ENCODE measurements at regions not wholly inside any gene's neighbourhood (a gene's known extent, or its start where the extent isn't known, plus 50 kb on each side); places are given as distances from the start of the nearest gene placed in this dataset.

DNA sequence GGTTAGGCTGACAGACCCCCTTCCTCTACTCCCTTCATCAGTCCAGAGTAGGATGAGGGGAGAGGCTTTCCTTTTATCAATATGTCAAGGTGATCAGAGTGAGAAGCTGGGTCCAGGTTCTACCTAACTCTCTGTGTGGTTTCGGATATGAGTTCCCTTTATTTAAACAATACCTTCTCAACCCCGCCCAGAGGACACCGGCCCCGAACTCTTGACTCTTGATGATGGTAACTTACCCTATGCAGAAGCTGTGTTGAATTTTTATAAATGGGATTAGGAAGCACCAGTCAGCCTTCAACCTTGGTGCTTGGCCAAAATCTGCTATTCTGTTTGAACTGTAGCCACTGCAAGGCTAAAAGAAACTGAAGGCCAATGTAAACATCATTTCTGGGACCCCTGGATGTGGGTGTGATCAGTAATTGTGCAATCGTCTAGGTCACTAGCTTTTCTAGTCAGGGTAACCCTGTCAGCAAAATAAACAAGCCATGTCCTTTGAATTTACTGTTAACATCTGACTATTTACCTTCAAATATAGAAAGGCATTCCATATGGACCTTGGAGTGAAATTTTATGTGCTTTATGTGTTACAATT lies 398.3 kb downstream of the SEC16B start:
- intact Hi-C loops (cut with DNase I), result no loop called here
- TF ChIP-seq, protein P1, sequence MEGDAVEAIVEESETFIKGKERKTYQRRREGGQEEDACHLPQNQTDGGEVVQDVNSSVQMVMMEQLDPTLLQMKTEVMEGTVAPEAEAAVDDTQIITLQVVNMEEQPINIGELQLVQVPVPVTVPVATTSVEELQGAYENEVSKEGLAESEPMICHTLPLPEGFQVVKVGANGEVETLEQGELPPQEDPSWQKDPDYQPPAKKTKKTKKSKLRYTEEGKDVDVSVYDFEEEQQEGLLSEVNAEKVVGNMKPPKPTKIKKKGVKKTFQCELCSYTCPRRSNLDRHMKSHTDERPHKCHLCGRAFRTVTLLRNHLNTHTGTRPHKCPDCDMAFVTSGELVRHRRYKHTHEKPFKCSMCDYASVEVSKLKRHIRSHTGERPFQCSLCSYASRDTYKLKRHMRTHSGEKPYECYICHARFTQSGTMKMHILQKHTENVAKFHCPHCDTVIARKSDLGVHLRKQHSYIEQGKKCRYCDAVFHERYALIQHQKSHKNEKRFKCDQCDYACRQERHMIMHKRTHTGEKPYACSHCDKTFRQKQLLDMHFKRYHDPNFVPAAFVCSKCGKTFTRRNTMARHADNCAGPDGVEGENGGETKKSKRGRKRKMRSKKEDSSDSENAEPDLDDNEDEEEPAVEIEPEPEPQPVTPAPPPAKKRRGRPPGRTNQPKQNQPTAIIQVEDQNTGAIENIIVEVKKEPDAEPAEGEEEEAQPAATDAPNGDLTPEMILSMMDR (IDR thresholded peaks at IDR 0.05), result no peak
- no peak for TF ChIP-seq POLR2A (IDR thresholded peaks at IDR 0.05)
- Histone ChIP-seq H3K27ac (no peak overlapping the region), H3K27me3 (no peaks in the 10 kb centered on the region), H3K36me3 (replicated peaks in 1 of 2; ENCODE audit: insufficient read depth in 1 of 2, low read depth in 2 of 2) (no peaks in the 10 kb centered on the region), H3K9me3 (no peaks in the 10 kb centered on the region), H3K4me3 (no peak overlapping the region), H3K4me1 (no peaks in the 10 kb centered on the region)
- DNase-seq, result peak in 2 of 4 donors; percentile 27 to 48
- WGBS, 2 donors, result 47 to 56% methylated on average over 5 of the region's 5 CpGs
- ATAC-seq, result no peak

DNA sequence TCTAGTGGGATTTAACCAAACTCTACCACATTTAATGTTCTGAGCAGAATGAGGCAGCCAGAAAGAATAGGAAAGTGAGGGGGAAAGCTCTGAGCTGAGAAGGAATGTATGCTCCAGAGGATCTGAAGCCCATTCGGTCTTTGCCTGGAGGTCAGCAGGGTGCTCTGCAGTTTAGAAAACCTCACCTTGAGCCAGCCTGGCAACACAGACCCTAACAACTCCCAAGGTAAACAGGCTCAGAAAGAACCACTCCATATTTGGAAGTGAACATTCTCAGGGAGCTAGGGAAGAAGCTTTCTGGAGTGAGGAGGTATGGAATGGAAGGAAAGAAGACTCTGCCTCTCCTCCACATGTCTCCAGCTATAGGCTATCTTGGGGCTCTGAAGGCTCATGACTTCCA lies 398.8 kb downstream of the SEC16B start:
- ATAC-seq (no peak), DNase-seq (no peak)
- 22 to 36% methylated on average over 1 of the region's 1 CpG for WGBS, 2 donors
- Histone ChIP-seq H3K4me3 (no peak overlapping the region), H3K27me3 (no peaks in the 10 kb centered on the region), H3K36me3 (replicated peaks in 1 of 2; ENCODE audit: insufficient read depth in 1 of 2, low read depth in 2 of 2) (no peaks in the 10 kb centered on the region), H3K27ac (no peak overlapping the region), H3K4me1 (no peaks in the 10 kb centered on the region), H3K9me3 (no peaks in the 10 kb centered on the region)
- intact Hi-C loops (cut with DNase I), result no loop called here
- TF ChIP-seq, protein P1 (IDR thresholded peaks at IDR 0.05), result no peak

DNA sequence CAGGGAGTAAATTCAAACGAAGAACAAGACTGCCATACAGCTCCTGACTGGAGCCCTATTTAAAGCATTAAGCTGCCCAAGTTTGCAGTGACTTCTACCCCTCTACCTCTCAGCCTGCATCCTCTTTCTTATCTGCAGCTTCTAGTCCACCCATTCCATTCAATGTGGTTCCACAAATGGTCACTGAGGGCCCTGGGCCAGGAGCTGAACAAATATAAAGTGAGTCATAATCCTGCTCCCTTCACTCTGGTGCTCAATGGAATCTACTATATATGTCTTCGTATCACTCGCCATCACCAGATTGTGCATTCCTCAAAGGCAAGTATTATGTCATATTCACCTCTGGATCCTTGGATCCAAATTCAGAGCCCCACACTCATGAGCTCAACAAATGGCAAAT lies 398.7 kb downstream of the BRINP2 start:
- TF ChIP-seq, protein P1 (IDR thresholded peaks at IDR 0.05), result no peak
- no peak for ATAC-seq
- Histone ChIP-seq H3K4me3 (no peak overlapping the region), H3K4me1 (no peaks in the 10 kb centered on the region), H3K9me3 (no peaks in the 10 kb centered on the region), H3K36me3 (replicated peaks in 1 of 2; ENCODE audit: insufficient read depth in 1 of 2, low read depth in 2 of 2) (no peaks in the 10 kb centered on the region), H3K27ac (no peak overlapping the region), H3K27me3 (no peaks in the 10 kb centered on the region)
- WGBS, 2 donors, result 82 to 90% methylated on average over 3 of the region's 3 CpGs
- no peak for DNase-seq
- intact Hi-C loops (cut with DNase I), result no loop called here

DNA sequence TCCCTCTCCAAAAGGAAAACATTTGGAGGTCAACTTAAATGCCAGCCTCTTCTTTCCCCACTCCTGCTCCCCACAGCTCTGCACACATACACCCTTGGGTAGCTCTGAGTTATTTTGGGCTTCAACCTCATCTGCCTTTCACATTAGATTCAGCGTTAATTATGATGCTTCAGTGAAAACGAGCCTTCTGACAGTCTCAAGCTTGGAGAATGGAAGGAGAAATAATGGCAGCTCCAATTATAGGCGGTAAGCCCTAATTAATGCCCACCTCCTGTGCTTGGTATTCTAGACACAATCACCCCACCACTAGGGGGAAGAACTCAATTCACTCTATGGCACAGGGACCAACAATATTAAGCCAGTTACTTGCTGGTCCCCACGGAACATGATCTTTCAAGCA lies 397.9 kb downstream of the BRINP2 start:
- Histone ChIP-seq H3K4me1 (no peaks in the 10 kb centered on the region), H3K4me3 (no peak overlapping the region), H3K27me3 (no peaks in the 10 kb centered on the region), H3K36me3 (replicated peaks in 1 of 2; ENCODE audit: insufficient read depth in 1 of 2, low read depth in 2 of 2) (no peaks in the 10 kb centered on the region), H3K9me3 (no peaks in the 10 kb centered on the region), H3K27ac (no peak overlapping the region)
- ATAC-seq, result no peak
- TF ChIP-seq, protein P1 (IDR thresholded peaks at IDR 0.05), result peak in 1 of 7 experiments; percentile 11
- TF ChIP-seq POLR2A (IDR thresholded peaks at IDR 0.05), result no peak
- WGBS, 2 donors, result 66 to 73% methylated on average over 4 of the region's 4 CpGs
- no peak for DNase-seq
- intact Hi-C loops (cut with DNase I), result no loop called here

DNA sequence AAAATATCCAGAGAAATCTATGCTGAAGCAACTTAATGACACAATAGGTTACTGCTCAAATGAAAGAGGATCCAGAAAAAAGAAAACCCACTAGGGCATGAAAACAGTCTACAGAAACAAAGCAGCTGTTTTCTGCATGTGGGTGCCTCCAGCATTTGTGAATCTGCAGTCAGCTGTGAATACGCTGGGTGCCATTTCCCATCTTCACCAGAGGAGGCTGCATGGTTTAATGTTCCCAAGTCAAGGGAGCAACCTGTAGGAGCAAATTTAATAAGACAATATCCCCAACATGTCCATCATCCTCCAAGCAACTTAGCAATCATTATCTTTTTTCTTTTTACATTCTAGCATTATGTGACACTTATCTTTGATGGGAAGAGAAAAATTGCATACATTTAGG lies 396.6 kb downstream of the BRINP2 start:
- Histone ChIP-seq H3K27me3 (no peaks in the 10 kb centered on the region), H3K9me3 (no peaks in the 10 kb centered on the region), H3K4me1 (no peaks in the 10 kb centered on the region), H3K36me3 (replicated peaks in 1 of 2; ENCODE audit: insufficient read depth in 1 of 2, low read depth in 2 of 2) (no peaks in the 10 kb centered on the region), H3K27ac (no peak overlapping the region), H3K4me3 (no peak overlapping the region)
- intact Hi-C loops (cut with DNase I), result no loop called here
- WGBS, 2 donors, result 51 to 59% methylated on average over 1 of the region's 1 CpG
- no peak for ATAC-seq
- TF ChIP-seq, protein P1 (IDR thresholded peaks at IDR 0.05), result peak in 2 of 7 experiments; percentile 6 to 29
- TF ChIP-seq POLR2A (IDR thresholded peaks at IDR 0.05), result no peak
- no peak for DNase-seq
